Fibroblast of lung (primary cell): ENCODE measurements at regions not wholly inside any gene's neighbourhood (a gene's known extent, or its start where the extent isn't known, plus 50 kb on each side); places are given as distances from the start of the nearest gene placed in this dataset.

Experiments
- DNase-seq, 2 donors: peaks; one replicate each; pipeline versions ENCODE4 v3.0.0 to v3.0.0-alpha.2; 2010; ENCODE audit warnings: low read depth in 2 of 2
- H2AFZ ChIP-seq: 2 replicates; pipeline ENCODE4 v1.5.1; 2012; ENCODE audit warnings: low read length, control low read depth, inconsistent platforms
- H3K27ac ChIP-seq: 2 replicates; pipeline ENCODE4 v1.5.1; 2011; ENCODE audit warnings: low read length, control low read depth; ENCODE audit not compliant: insufficient read depth
- H3K27me3 ChIP-seq: 2 replicates; pipeline ENCODE4 v1.5.1; 2011; ENCODE audit warnings: mild to moderate bottlenecking, low read length; ENCODE audit not compliant: control insufficient read depth, insufficient read depth
- H3K36me3 ChIP-seq: 2 replicates; pipeline ENCODE4 v1.5.1; 2011; ENCODE audit warnings: low read length; ENCODE audit not compliant: control insufficient read depth, insufficient read depth
- H3K4me1 ChIP-seq: 2 replicates; pipeline ENCODE4 v1.5.1; 2011; ENCODE audit warnings: low read length; ENCODE audit not compliant: control insufficient read depth, insufficient read depth; ENCODE audit errors: extremely low read depth
- H3K4me2 ChIP-seq: 2 replicates; pipeline ENCODE4 v1.5.1; 2011; ENCODE audit warnings: low read length, control low read depth; ENCODE audit not compliant: insufficient read depth; ENCODE audit errors: extremely low read depth
- H3K4me3 ChIP-seq, 4 experiments: fragments of 200-600 bp in 1 of 4; sonication (generic) in 1 of 4; replicated peaks in 1 of 4; 2 replicates each; pipeline ENCODE4 v1.5.1; 2011 to 2016; ENCODE audit warnings: low read length in 4 of 4, low read depth in 3 of 4, mild to moderate bottlenecking in 3 of 4, control low read depth in 2 of 4, inconsistent platforms in 1 of 4, mixed read lengths in 1 of 4; ENCODE audit not compliant: insufficient read depth in 1 of 4; ENCODE audit errors: control extremely low read depth in 1 of 4
- H3K79me2 ChIP-seq: 2 replicates; pipeline ENCODE4 v1.5.1; 2012; ENCODE audit warnings: mild to moderate bottlenecking, low read length, inconsistent platforms; ENCODE audit not compliant: control insufficient read depth, insufficient read depth
- H3K9ac ChIP-seq: 2 replicates; pipeline ENCODE4 v1.5.1; 2011; ENCODE audit warnings: mild to moderate bottlenecking, low read length, control low read depth; ENCODE audit not compliant: insufficient read depth
- H3K9me3 ChIP-seq: 2 replicates; pipeline ENCODE4 v1.5.1; 2012; ENCODE audit warnings: low read depth, low read length; ENCODE audit not compliant: control insufficient read depth, insufficient read depth
- H4K20me1 ChIP-seq: 2 replicates; pipeline ENCODE4 v1.5.1; 2011; ENCODE audit warnings: low read length; ENCODE audit not compliant: control insufficient read depth, insufficient read depth; ENCODE audit errors: extremely low read depth
- EZH2 ChIP-seq: IDR thresholded peaks from 2 replicates; pipeline ENCODE4 v1.5.1; 2012; ENCODE audit warnings: low read length, control low read depth, mild to moderate bottlenecking; ENCODE audit errors: missing control alignments
- TF ChIP-seq, protein P1 (sequence below), 2 donors: IDR thresholded peaks in 1 of 2; conservative IDR thresholded peaks in 1 of 2; 1 replicate in 1 of 2; 2 replicates in 1 of 2; pipeline ENCODE4 v1.5.1; 2011 to 2012; ENCODE audit warnings: low read length in 2 of 2, control low read depth in 1 of 2, inconsistent platforms in 1 of 2, low read depth in 1 of 2, mild to moderate bottlenecking in 1 of 2

DNA sequence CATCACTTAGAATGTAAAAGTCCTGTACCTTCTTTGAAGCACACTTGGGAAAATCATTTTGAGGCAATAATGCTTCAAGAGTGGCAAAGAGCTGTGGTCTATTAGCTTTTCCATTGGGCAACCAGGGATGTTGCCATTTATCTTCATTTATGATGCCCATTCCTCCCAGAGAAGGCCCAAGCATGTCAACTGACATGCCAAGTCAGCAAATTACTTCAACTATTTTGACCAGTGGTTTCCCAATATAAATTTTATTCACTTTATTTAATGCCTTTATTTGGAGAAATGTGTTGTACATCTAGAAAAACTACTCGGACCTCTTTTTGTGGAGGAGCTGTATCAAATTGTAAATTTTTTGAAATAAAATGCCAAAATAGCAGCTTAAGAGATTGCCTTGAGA, 164.1 kb upstream of the PCSK2 start:
- Histone ChIP-seq H4K20me1 (no peaks in the 10 kb centered on the region), H3K4me2 (no peak overlapping the region), H3K9me3 (no peaks in the 10 kb centered on the region), H3K27ac (no peak overlapping the region), H3K79me2 (no peaks in the 10 kb centered on the region), H3K36me3 (no peaks in the 10 kb centered on the region), H3K4me3 (no peak overlapping the region), H3K9ac (no peak overlapping the region), H2AFZ (no peak overlapping the region), H3K27me3 (no peaks in the 10 kb centered on the region), H3K4me1 (no peaks in the 10 kb centered on the region)
- TF ChIP-seq, protein P1, sequence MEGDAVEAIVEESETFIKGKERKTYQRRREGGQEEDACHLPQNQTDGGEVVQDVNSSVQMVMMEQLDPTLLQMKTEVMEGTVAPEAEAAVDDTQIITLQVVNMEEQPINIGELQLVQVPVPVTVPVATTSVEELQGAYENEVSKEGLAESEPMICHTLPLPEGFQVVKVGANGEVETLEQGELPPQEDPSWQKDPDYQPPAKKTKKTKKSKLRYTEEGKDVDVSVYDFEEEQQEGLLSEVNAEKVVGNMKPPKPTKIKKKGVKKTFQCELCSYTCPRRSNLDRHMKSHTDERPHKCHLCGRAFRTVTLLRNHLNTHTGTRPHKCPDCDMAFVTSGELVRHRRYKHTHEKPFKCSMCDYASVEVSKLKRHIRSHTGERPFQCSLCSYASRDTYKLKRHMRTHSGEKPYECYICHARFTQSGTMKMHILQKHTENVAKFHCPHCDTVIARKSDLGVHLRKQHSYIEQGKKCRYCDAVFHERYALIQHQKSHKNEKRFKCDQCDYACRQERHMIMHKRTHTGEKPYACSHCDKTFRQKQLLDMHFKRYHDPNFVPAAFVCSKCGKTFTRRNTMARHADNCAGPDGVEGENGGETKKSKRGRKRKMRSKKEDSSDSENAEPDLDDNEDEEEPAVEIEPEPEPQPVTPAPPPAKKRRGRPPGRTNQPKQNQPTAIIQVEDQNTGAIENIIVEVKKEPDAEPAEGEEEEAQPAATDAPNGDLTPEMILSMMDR (conservative IDR thresholded peaks at IDR 0.05 in 1 of 2, IDR thresholded peaks at IDR 0.05 in 1 of 2; ENCODE audit: low read depth in 1 of 2, low read length in 2 of 2): no peak
- TF ChIP-seq EZH2: no peak
- no peak for DNase-seq

- Histone ChIP-seq H3K9ac (no peak overlapping the region), H3K79me2 (no peaks in the 10 kb centered on the region), H3K27ac (no peak overlapping the region), H3K4me3 (no peak overlapping the region), H3K9me3 (no peaks in the 10 kb centered on the region), H3K4me2 (no peak overlapping the region), H4K20me1 (no peaks in the 10 kb centered on the region), H3K27me3 (no peaks in the 10 kb centered on the region), H2AFZ (no peak overlapping the region), H3K4me1 (no peaks in the 10 kb centered on the region), H3K36me3 (no peaks in the 10 kb centered on the region)
- DNase-seq: no peak
- TF ChIP-seq, protein P1 (conservative IDR thresholded peaks at IDR 0.05 in 1 of 2, IDR thresholded peaks at IDR 0.05 in 1 of 2; ENCODE audit: low read depth in 1 of 2, low read length in 2 of 2): no peak
- no peak for TF ChIP-seq EZH2
These were observed 159.9 kb upstream of the PCSK2 start for GRCh38 chr20:17066902-17067301.

- no peak overlapping the region for H3K4me3 ChIP-seq
- TF ChIP-seq, protein P1 (conservative IDR thresholded peaks at IDR 0.05 in 1 of 2, IDR thresholded peaks at IDR 0.05 in 1 of 2; ENCODE audit: low read depth in 1 of 2, low read length in 2 of 2): no peak
- TF ChIP-seq EZH2: no peak
- H4K20me1 ChIP-seq: no peaks in the 10 kb centered on the region
- H3K36me3 ChIP-seq: no peaks in the 10 kb centered on the region
- no peak overlapping the region for H2AFZ ChIP-seq
- no peak for DNase-seq
- no peaks in the 10 kb centered on the region for H3K4me1 ChIP-seq
- no peak overlapping the region for H3K4me2 ChIP-seq
- H3K79me2 ChIP-seq: no peaks in the 10 kb centered on the region
- no peak overlapping the region for H3K27ac ChIP-seq
- H3K9ac ChIP-seq: no peak overlapping the region
- no peaks in the 10 kb centered on the region for H3K27me3 ChIP-seq
- H3K9me3 ChIP-seq: no peaks in the 10 kb centered on the region
These were observed 158.6 kb upstream of the PCSK2 start for GRCh38 chr20:17068084-17068711.
